WTC11 (cell line): ENCODE measurements at regions not wholly inside any gene's neighbourhood (a gene's known extent, or its start where the extent isn't known, plus 50 kb on each side); places are given as distances from the start of the nearest gene placed in this dataset.

Source experiments
- ATAC-seq: fragments of 200-7000 bp; cut with Tn5 transposase; 2 replicates; pipeline ENCODE4 v1.10.0; 2021; ENCODE audit warnings: mild to moderate bottlenecking, moderate library complexity
- CTCF ChIA-PET: fragments of 300-600 bp; sonication (Branson Sonifier 250); formaldehyde crosslinking; loops from one replicate; lab custom pipeline; 2021; ENCODE audit warnings: antibody characterized with exemption; lab: Charles Lee
- POLR2A ChIA-PET: fragments of 350-600 bp; sonication (Branson Sonifier 250); formaldehyde crosslinking; loops from one replicate; lab custom pipeline; 2021; ENCODE audit warnings: antibody characterized with exemption; lab: Charles Lee
- DNase-seq: peaks from one replicate; pipeline ENCODE4 v3.0.0; 2021; ENCODE audit warnings: low spot score
- H3K27ac Mint-ChIP-seq: 2 replicates; pipeline ENCODE4 v1.8.0; 2021; ENCODE audit warnings: mixed read lengths
- H3K27me3 Mint-ChIP-seq: 2 replicates; pipeline ENCODE4 v1.8.0; 2021; ENCODE audit warnings: low read depth, mild to moderate bottlenecking, moderate library complexity, mixed read lengths
- H3K36me3 Mint-ChIP-seq: 2 replicates; pipeline ENCODE4 v1.8.0; 2021; ENCODE audit warnings: mixed read lengths
- H3K4me1 Mint-ChIP-seq: 2 replicates; pipeline ENCODE4 v1.8.0; 2022; ENCODE audit warnings: mixed read lengths
- H3K4me3 Mint-ChIP-seq: 2 replicates; pipeline ENCODE4 v1.8.0; 2021; ENCODE audit warnings: mild to moderate bottlenecking, moderate library complexity, mixed read lengths
- H3K9me3 Mint-ChIP-seq: 2 replicates; pipeline ENCODE4 v1.8.0; 2021; ENCODE audit warnings: mixed read lengths
- CREB1 ChIP-seq: sonication (generic); formaldehyde crosslinking; IDR thresholded peaks from 2 replicates; pipeline ENCODE4 v1.8.0; 2023; ENCODE audit warnings: mild to moderate bottlenecking, missing genetic modification reagents
- GABPB1 ChIP-seq: sonication (generic); formaldehyde crosslinking; IDR thresholded peaks from 2 replicates; pipeline ENCODE4 v1.8.1; 2023; ENCODE audit warnings: mild to moderate bottlenecking, missing genetic modification reagents
- KAT7 ChIP-seq: sonication (generic); formaldehyde crosslinking; IDR thresholded peaks from 2 replicates; pipeline ENCODE4 v1.8.1; 2023; ENCODE audit warnings: missing genetic modification reagents, mild to moderate bottlenecking, borderline replicate concordance
- NFATC4 ChIP-seq: fragments of 250-450 bp; sonication (Bioruptor Pico); IDR thresholded peaks from 2 replicates; pipeline ENCODE4 v1.9.0; 2021; ENCODE audit warnings: mild to moderate bottlenecking
- SMAD3 ChIP-seq: sonication (generic); formaldehyde crosslinking; IDR thresholded peaks from 2 replicates; pipeline ENCODE4 v1.8.0; 2022; ENCODE audit warnings: missing genetic modification reagents, mild to moderate bottlenecking, borderline replicate concordance
- TCF7 ChIP-seq: sonication (generic); formaldehyde crosslinking; IDR thresholded peaks from 2 replicates; pipeline ENCODE4 v1.8.0; 2022; ENCODE audit warnings: mild to moderate bottlenecking, low read depth, missing genetic modification reagents, moderate library complexity
- ZNF138 ChIP-seq: sonication (generic); formaldehyde crosslinking; conservative IDR thresholded peaks from 2 replicates; pipeline ENCODE4 v1.8.1; 2022; ENCODE audit warnings: mild to moderate bottlenecking, moderate library complexity, missing genetic modification reagents
- ZNF232 ChIP-seq: sonication (generic); formaldehyde crosslinking; IDR thresholded peaks from 2 replicates; pipeline ENCODE4 v1.8.0; 2022; ENCODE audit warnings: mild to moderate bottlenecking, missing genetic modification reagents
- ZNF317 ChIP-seq: sonication (generic); formaldehyde crosslinking; IDR thresholded peaks from 2 replicates; pipeline ENCODE4 v1.8.1; 2023; ENCODE audit warnings: low read depth, mild to moderate bottlenecking, moderate library complexity, missing genetic modification reagents, borderline replicate concordance
- ZNF396 ChIP-seq: fragments of 250-450 bp; sonication (Bioruptor Pico); IDR thresholded peaks from 2 replicates; pipeline ENCODE4 v1.8.0; 2021; ENCODE audit warnings: mild to moderate bottlenecking, moderate library complexity, borderline replicate concordance
- ZNF423 ChIP-seq: fragments of 250-450 bp; sonication (Bioruptor Pico); IDR thresholded peaks from 2 replicates; pipeline ENCODE4 v2.1.2; 2022; ENCODE audit warnings: mild to moderate bottlenecking, moderate library complexity
- TF ChIP-seq, protein P1 (sequence below): sonication (generic); formaldehyde crosslinking; IDR thresholded peaks from 2 replicates; pipeline ENCODE4 v1.8.1; 2023; ENCODE audit warnings: mild to moderate bottlenecking, missing genetic modification reagents, moderate library complexity
- TF ChIP-seq, protein P2 (sequence below): sonication (generic); formaldehyde crosslinking; IDR thresholded peaks from 2 replicates; pipeline ENCODE4 v1.8.0; 2023; ENCODE audit warnings: missing genetic modification reagents, mild to moderate bottlenecking, borderline replicate concordance
- TF ChIP-seq, protein P3 (sequence below): sonication (generic); formaldehyde crosslinking; IDR thresholded peaks from 2 replicates; pipeline ENCODE4 v1.8.1; 2022; ENCODE audit warnings: mild to moderate bottlenecking, moderate library complexity, missing genetic modification reagents

DNA sequence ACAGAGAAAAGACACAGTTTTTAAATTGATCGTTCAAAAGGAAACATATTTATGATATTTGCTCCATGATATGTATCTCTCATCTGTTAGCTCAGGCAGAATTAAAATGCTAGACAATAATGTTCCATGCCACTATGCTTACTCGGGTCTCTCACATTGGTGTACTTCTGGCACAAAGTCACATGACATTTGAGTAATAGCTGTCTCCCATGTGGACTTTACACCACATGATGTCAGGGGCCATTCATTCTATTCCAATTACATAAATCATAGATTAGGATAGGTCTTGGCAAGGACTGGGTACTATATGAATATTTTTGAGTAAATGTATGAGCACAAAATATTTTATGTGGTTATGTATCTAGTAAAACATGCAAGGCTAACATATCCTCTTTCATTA is 648.4 kb downstream of the PLA2G4A start:
- ATAC-seq, result no peak
- H3K9me3 Mint-ChIP-seq, result peaks cover 11% of the 10 kb centered on the region
- no peak overlapping the region for H3K27ac Mint-ChIP-seq
- no peaks in the 10 kb centered on the region for H3K36me3 Mint-ChIP-seq
- no peaks in the 10 kb centered on the region; the same call in 1 of the 2 replicates for H3K27me3 Mint-ChIP-seq
- POLR2A ChIA-PET, result no interaction called here
- DNase-seq, result no peak
- CTCF ChIA-PET, result interaction anchor here (1.2 kb wide), 1 partner anchor 32 kb away, joined by 4 read pairs; no protein-coding TSS in a partner anchor
- TF ChIP-seq ZNF138 (no peak), ZNF317 (CRISPR knock-in tag) (no peak), SMAD3 (CRISPR knock-in tag) (no peak), TCF7 (CRISPR knock-in tag) (no peak)
- TF ChIP-seq, protein P1, sequence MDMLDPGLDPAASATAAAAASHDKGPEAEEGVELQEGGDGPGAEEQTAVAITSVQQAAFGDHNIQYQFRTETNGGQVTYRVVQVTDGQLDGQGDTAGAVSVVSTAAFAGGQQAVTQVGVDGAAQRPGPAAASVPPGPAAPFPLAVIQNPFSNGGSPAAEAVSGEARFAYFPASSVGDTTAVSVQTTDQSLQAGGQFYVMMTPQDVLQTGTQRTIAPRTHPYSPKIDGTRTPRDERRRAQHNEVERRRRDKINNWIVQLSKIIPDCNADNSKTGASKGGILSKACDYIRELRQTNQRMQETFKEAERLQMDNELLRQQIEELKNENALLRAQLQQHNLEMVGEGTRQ, result peak; percentile 39
- TF ChIP-seq, all 79 proteins: peak for 1
- H3K4me1 Mint-ChIP-seq, result peaks cover 38% of the 10 kb centered on the region
- H3K4me3 Mint-ChIP-seq, result no peak overlapping the region

DNA sequence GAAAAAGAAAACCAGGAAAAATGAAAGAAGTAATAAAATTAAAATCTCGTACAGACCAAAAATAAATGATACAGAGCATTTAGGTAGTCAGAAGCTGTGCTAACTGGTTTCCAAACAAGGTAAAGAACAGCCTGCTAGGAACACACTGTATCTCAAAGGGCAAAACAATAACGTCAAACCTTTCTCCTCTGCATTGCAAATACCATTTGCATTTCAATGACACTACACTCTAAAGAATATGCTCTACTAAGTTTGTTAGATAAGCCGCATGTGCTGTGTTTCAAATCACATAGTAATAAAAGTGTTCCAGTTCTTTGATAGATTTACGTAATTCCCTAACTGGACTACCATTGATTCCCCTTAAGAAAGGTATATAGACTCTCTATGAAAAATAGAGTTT is 648.8 kb downstream of the PLA2G4A start:
- ChIA-PET CTCF (interaction anchor here (1.2 kb wide), 1 partner anchor 32 kb away, joined by 4 read pairs; no protein-coding TSS in a partner anchor), POLR2A (no interaction called here)
- DNase-seq (no peak), ATAC-seq (peak; percentile 36; the same call in 1 of the 2 replicates)
- TF ChIP-seq TCF7 (CRISPR knock-in tag), result no peak
- TF ChIP-seq, protein P2, sequence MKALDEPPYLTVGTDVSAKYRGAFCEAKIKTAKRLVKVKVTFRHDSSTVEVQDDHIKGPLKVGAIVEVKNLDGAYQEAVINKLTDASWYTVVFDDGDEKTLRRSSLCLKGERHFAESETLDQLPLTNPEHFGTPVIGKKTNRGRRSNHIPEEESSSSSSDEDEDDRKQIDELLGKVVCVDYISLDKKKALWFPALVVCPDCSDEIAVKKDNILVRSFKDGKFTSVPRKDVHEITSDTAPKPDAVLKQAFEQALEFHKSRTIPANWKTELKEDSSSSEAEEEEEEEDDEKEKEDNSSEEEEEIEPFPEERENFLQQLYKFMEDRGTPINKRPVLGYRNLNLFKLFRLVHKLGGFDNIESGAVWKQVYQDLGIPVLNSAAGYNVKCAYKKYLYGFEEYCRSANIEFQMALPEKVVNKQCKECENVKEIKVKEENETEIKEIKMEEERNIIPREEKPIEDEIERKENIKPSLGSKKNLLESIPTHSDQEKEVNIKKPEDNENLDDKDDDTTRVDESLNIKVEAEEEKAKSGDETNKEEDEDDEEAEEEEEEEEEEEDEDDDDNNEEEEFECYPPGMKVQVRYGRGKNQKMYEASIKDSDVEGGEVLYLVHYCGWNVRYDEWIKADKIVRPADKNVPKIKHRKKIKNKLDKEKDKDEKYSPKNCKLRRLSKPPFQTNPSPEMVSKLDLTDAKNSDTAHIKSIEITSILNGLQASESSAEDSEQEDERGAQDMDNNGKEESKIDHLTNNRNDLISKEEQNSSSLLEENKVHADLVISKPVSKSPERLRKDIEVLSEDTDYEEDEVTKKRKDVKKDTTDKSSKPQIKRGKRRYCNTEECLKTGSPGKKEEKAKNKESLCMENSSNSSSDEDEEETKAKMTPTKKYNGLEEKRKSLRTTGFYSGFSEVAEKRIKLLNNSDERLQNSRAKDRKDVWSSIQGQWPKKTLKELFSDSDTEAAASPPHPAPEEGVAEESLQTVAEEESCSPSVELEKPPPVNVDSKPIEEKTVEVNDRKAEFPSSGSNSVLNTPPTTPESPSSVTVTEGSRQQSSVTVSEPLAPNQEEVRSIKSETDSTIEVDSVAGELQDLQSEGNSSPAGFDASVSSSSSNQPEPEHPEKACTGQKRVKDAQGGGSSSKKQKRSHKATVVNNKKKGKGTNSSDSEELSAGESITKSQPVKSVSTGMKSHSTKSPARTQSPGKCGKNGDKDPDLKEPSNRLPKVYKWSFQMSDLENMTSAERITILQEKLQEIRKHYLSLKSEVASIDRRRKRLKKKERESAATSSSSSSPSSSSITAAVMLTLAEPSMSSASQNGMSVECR (CRISPR knock-in tag), result no peak
- TF ChIP-seq ZNF396 (CRISPR knock-in tag), result no peak
- no peak for TF ChIP-seq KAT7 (CRISPR knock-in tag)
- Mint-ChIP-seq H3K4me3 (no peak overlapping the region), H3K9me3 (peaks cover 11% of the 10 kb centered on the region), H3K27me3 (no peaks in the 10 kb centered on the region; the same call in 1 of the 2 replicates), H3K36me3 (no peaks in the 10 kb centered on the region), H3K27ac (no peak overlapping the region), H3K4me1 (peaks cover 38% of the 10 kb centered on the region)

DNA sequence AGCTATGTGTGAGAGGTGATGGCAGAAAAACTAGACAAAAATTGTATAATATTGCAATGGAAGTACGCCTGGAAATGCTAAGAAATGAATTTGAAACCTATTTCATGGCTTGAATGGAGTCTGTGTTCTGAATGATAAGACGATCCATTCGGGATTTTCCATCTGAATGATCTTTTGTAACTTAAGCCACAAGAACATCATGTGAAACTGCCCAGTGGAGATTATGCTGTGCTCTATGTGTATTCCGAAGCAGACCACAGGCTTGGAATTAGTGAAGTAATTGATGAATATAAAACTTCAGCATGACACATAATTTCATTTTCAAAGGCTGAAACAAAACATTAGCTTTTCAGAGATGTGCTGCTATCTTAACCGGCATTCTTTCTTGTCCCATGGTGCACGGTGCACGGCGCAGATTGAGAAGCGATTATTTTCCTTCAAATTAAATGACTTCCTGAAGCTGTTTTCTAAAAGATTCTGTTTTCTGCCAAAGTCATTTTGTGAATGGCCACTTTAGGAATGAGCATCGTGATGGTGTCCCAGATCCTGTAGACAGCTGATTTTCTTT is 652.9 kb downstream of the PLA2G4A start:
- TF ChIP-seq NFATC4 (CRISPR knock-in tag) (no peak), ZNF423 (CRISPR knock-in tag) (no peak), GABPB1 (CRISPR knock-in tag) (no peak), ZNF232 (CRISPR knock-in tag) (no peak), CREB1 (CRISPR knock-in tag) (no peak)
- TF ChIP-seq, protein P2 (CRISPR knock-in tag), result no peak
- TF ChIP-seq, protein P3, sequence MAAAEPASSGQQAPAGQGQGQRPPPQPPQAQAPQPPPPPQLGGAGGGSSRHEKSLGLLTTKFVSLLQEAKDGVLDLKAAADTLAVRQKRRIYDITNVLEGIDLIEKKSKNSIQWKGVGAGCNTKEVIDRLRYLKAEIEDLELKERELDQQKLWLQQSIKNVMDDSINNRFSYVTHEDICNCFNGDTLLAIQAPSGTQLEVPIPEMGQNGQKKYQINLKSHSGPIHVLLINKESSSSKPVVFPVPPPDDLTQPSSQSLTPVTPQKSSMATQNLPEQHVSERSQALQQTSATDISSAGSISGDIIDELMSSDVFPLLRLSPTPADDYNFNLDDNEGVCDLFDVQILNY (CRISPR knock-in tag), result no peak
- H3K27me3 Mint-ChIP-seq, result no peaks in the 10 kb centered on the region
- no peak for ATAC-seq
- DNase-seq, result no peak
- H3K4me3 Mint-ChIP-seq, result no peak overlapping the region
- H3K27ac Mint-ChIP-seq, result no peak overlapping the region
- H3K9me3 Mint-ChIP-seq, result peaks cover 8% of the 10 kb centered on the region
- CTCF ChIA-PET, result no interaction called here
- H3K36me3 Mint-ChIP-seq, result no peaks in the 10 kb centered on the region
- H3K4me1 Mint-ChIP-seq, result peaks cover 22% of the 10 kb centered on the region
- POLR2A ChIA-PET, result interaction anchor here (0.6 to 0.7 kb wide), 2 partner anchors 220 to 372 kb away, joined by 3 read pairs; no protein-coding TSS in a partner anchor
